Activated T-cell treated with anti-CD3 and anti-CD28 coated beads, Interleukin-2, amount 50 U/mL, for 4 hours (primary cell): ENCODE measurements at regions not wholly inside any gene's neighbourhood (a gene's known extent, or its start where the extent isn't known, plus 50 kb on each side); places are given as distances from the start of the nearest gene placed in this dataset.
"Not testable (repeated sequence)": the region's sequence is repeated elsewhere in the genome, so short reads cannot be mapped to it uniquely, and the experiment has no call there.

Experiments
- ATAC-seq, 2 donors: fragments of 200-7000 bp; cut with Tn5 transposase; one replicate each; pipeline ENCODE4 v1.10.0; 2021
- DNase-seq: peaks from one replicate; pipeline ENCODE4 v3.0.0-alpha.2; 2020
- H3K27me3 Mint-ChIP-seq: one replicate; pipeline ENCODE4 v1.8.0; 2021; ENCODE audit warnings: low read depth, mixed read lengths
- H3K36me3 Mint-ChIP-seq: one replicate; pipeline ENCODE4 v1.8.0; 2022; ENCODE audit warnings: mixed read lengths; ENCODE audit not compliant: insufficient read depth
- H3K4me1 Mint-ChIP-seq: one replicate; pipeline ENCODE4 v1.8.0; 2021; ENCODE audit warnings: low read depth, mixed read lengths
- H3K4me3 Mint-ChIP-seq: one replicate; pipeline ENCODE4 v1.8.0; 2021; ENCODE audit warnings: mild to moderate bottlenecking, moderate library complexity, mixed read lengths
- H3K9me3 Mint-ChIP-seq: one replicate; pipeline ENCODE4 v1.8.0; 2021; ENCODE audit warnings: mixed read lengths

DNA sequence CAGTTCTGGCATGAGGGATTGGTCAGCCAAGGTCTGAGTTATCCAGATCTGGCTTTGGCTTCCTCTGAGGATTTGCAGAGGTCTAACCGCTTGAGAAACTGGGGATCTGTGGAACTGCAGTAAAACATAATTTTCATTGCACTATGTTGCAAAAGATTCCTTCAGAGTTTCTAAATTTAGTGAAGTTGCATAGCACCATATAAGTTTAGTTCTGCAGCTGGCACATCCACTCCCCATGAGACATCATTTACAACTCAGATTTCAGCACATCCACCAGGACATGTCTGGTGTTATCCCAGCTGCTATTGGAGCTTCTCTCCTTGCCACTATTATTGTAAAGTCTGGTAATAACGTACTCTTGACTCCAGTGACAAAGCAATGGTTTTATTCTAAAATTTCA is 181.5 kb downstream of the CWF19L2 start:
- no peak for ATAC-seq
- Mint-ChIP-seq H3K4me1 (no peaks in the 10 kb centered on the region), H3K4me3 (no peak overlapping the region), H3K9me3 (peaks cover 18% of the 10 kb centered on the region), H3K36me3 (peaks cover 1% of the 10 kb centered on the region), H3K27me3 (no peaks in the 10 kb centered on the region)
- DNase-seq = no peak

DNA sequence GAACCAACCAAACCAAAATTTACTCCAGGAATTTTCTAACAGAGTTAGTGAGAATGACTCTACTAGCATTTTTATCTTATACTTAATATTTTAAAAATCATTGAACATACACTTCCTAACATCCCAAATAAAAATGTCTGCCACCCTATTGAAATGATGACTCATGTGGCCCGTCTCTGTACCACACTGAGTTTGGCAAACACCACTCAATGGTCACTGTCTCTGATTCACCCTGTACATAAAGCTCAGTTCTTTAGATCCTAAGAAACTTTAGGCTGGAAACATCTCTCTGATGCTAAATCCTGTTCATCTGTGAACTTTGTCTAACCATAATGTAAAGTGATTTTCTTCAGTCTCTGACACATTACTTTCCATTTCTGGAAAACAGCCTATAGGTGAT is 182.0 kb downstream of the CWF19L2 start:
- no peak overlapping the region for H3K4me3 Mint-ChIP-seq
- ATAC-seq (no peak), DNase-seq (no peak)
- peaks cover 18% of the 10 kb centered on the region for H3K9me3 Mint-ChIP-seq
- peaks cover 1% of the 10 kb centered on the region for H3K36me3 Mint-ChIP-seq
- no peaks in the 10 kb centered on the region for H3K27me3 Mint-ChIP-seq
- H3K4me1 Mint-ChIP-seq = no peaks in the 10 kb centered on the region

DNA sequence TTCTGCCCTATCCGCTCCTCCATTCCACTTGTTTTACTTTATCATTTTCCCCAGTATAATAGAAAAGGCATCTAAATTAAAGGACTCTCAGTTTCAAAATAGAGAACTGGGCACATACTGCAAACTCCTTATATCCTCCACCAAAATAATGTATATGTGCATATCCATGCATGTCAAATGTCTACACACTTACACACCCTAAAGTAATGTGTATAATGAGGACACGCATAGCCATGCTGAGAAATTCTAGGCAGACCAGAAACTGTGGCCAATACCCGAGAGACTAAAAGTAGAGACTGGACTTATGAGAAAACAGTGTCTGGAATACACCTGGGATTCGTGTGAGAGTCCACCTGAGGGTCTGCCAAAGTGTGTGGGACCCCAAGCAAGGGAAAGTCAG is 183.5 kb downstream of the CWF19L2 start:
- no peak for ATAC-seq
- no peak for DNase-seq
- no peak overlapping the region for H3K4me3 Mint-ChIP-seq
- H3K36me3 Mint-ChIP-seq = peaks cover 1% of the 10 kb centered on the region
- no peaks in the 10 kb centered on the region for H3K4me1 Mint-ChIP-seq
- no peaks in the 10 kb centered on the region for H3K27me3 Mint-ChIP-seq
- peaks cover 15% of the 10 kb centered on the region for H3K9me3 Mint-ChIP-seq

DNA sequence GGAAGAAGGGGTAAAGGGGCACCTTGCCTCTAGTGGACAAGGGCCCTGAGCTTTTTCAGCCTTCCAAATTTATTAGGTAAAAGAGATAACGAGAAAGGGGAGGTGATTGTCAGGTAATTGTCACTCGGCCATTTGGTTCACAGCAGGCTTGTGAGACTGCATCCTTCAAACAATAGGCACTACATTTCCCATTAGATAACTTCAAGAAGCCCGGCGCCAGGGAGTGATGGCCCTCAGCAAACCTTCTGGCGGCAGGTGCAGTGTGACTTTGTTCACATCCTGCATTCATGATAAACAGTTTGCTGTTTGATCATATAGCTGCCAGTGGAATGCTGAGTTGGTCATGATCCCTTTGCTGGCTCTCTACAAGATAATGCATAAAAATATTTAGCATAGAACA is 185.1 kb downstream of the CWF19L2 start:
- no peak overlapping the region for H3K4me3 Mint-ChIP-seq
- no peak for DNase-seq
- H3K36me3 Mint-ChIP-seq = peaks cover 1% of the 10 kb centered on the region
- H3K4me1 Mint-ChIP-seq = no peaks in the 10 kb centered on the region
- no peak for ATAC-seq
- H3K27me3 Mint-ChIP-seq = no peaks in the 10 kb centered on the region
- H3K9me3 Mint-ChIP-seq = no peaks in the 10 kb centered on the region

DNA sequence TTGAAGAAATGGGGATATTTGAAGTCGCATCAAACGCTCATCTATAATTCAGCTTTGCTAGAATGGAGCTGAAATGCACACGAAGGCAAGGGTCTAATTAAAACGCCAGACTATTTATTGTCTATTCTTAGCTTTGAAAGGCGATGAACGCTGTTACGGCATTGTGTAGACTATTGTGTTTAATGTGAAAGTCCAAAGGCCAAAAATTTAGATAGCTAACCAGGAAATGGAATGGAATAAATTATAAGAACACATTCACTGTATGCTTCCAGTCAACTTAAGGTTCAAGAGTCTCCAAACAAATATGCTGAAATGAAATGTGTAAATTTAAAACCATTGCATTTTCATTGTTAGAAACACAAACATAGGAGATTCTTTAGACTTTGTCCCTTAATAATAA is 186.2 kb downstream of the CWF19L2 start:
- H3K27me3 Mint-ChIP-seq = no peaks in the 10 kb centered on the region
- DNase-seq (no peak), ATAC-seq (no peak)
- H3K36me3 Mint-ChIP-seq = peaks cover 1% of the 10 kb centered on the region
- H3K4me1 Mint-ChIP-seq = no peaks in the 10 kb centered on the region
- no peak overlapping the region for H3K4me3 Mint-ChIP-seq
- no peaks in the 10 kb centered on the region for H3K9me3 Mint-ChIP-seq

DNA sequence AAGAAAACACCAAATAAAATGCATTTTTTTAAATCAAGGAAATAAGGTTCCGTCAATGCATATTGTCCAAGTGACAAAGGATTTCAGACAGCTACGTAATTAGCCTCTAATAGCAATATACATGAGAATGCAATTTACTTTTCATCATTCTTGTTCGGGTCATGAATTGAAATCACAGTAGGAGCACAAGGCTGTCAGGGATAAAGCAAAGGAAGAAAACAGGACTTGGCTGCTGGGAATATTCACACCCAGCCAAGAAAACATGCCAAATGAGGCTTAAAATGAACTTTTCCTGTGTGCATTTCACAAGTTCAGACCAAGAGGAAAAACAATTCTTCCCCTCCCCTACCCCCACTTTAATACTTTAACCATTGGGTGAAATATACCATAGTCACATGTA is 188.6 kb downstream of the CWF19L2 start:
- no peak overlapping the region for H3K4me3 Mint-ChIP-seq
- ATAC-seq = no peak
- no peak for DNase-seq
- no peaks in the 10 kb centered on the region for H3K27me3 Mint-ChIP-seq
- H3K4me1 Mint-ChIP-seq = no peaks in the 10 kb centered on the region
- H3K36me3 Mint-ChIP-seq = peaks cover 1% of the 10 kb centered on the region
- no peaks in the 10 kb centered on the region for H3K9me3 Mint-ChIP-seq

DNA sequence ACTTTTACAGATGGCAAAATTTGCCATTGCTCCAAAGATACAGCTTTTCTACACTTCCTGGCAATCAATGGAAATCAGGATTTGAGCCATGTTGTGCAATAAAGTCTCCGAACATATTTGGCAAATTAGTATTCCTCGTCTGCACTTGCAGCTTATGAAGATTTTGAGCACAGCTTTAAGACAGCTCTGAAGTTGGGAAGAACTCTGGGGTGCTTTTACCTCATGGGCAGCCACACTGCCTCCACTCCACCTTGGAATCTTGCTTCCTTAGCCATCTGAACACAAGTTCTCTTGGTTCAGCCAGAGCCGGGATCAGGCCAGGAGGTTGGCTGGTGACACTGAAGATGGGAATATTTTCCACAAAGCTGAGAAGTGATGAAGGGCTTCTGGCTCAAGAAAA is 191.2 kb downstream of the CWF19L2 start:
- ATAC-seq (no peak), DNase-seq (no peak)
- Mint-ChIP-seq H3K36me3 (peaks cover 1% of the 10 kb centered on the region), H3K27me3 (no peaks in the 10 kb centered on the region), H3K4me1 (no peaks in the 10 kb centered on the region), H3K4me3 (no peak overlapping the region), H3K9me3 (no peaks in the 10 kb centered on the region)

DNA sequence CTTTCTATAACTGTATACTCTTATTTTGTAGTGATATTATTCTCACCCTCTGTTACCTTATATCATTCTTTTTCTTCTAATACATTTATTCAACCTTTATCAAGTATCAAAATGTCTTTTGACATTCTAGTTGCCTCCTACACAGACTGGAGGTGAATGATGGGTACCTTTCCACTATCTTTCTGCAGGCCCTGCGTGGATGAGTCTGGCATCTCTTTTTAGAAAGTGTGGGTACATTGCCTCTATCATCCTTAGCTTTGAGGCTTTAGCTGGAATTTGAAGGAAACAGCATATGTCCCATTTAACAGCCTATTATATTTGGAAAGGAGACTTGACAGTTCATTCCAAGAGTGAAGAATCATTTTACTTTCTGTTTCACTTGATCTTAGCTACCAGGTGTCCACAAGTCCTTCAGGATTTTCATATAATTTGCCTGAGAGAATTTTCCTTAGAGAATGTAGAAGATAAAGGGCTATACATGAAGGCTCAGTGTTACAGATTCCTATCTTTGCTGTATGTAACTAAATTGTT is 192.0 kb downstream of the CWF19L2 start:
- no peak for ATAC-seq

DNA sequence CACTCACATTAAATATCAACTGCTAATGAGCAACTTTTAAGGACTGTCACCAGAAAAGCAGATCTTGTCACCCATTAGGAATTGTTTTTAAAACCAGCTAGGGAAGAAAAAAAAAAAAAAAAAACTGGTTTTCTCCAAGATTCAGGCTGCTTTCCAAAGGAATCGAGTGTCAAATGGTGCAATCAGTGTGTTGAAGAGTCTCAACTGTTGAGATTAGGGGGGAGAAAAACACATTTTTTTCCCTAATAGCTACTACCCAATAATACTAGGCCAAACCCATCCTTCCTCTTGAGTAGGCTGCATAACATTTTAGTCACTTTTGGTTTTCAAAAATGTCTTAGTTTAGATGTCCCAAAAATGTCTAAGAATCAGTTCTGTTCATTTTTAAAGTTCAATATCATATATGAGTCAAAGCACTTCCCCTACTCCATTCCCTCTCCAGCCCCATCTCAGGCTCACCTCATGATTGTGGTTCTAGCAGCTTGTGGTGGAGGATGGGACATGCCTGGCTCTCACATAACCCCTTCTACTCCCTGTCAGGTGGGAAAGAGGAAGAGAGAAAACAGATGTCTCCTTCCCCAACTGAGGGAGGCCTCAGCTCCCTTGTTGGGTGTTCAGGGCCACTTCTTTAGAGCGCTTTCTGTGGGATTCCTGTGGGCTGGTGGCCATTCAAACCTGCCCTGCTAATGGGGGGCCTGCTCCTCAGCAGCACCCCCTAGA is 193.6 kb downstream of the CWF19L2 start:
- H3K36me3 Mint-ChIP-seq = no peaks in the 10 kb centered on the region
- H3K9me3 Mint-ChIP-seq = no peaks in the 10 kb centered on the region
- no peak for DNase-seq
- no peak overlapping the region for H3K4me3 Mint-ChIP-seq
- H3K27me3 Mint-ChIP-seq = no peaks in the 10 kb centered on the region
- no peaks in the 10 kb centered on the region for H3K4me1 Mint-ChIP-seq
- no peak for ATAC-seq

More for the DNA sequence above, 192.0 kb downstream of the CWF19L2 start:
- H3K27me3 Mint-ChIP-seq = no peaks in the 10 kb centered on the region
- DNase-seq = no peak
- H3K4me3 Mint-ChIP-seq = no peak overlapping the region
- no peaks in the 10 kb centered on the region for H3K4me1 Mint-ChIP-seq
- no peaks in the 10 kb centered on the region for H3K9me3 Mint-ChIP-seq
- no peaks in the 10 kb centered on the region for H3K36me3 Mint-ChIP-seq

DNA sequence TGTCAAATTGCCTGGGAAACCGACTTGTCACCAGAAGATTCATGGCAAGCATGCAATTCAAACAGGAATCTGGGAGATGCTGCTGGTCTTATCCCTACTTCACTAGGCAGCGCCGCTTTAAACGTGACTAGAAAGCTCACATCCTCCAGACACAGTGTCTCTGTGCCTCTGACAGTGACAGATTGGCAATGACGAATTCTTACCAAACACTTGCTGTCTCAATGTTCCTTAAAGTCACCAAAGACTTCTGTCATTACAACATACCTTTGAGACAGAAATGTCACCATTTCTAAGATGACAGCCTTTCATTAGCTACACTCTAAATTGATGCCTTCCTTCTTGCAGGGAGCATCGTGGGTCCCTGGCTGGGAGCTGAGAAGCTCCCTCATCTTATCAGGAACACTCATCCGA is 197.8 kb downstream of the CWF19L2 start:
- H3K27me3 Mint-ChIP-seq = peaks cover 4% of the 10 kb centered on the region
- ATAC-seq (no peak), DNase-seq (no peak)
- no peaks in the 10 kb centered on the region for H3K9me3 Mint-ChIP-seq
- no peaks in the 10 kb centered on the region for H3K36me3 Mint-ChIP-seq
- no peaks in the 10 kb centered on the region for H3K4me1 Mint-ChIP-seq
- no peak overlapping the region for H3K4me3 Mint-ChIP-seq

DNA sequence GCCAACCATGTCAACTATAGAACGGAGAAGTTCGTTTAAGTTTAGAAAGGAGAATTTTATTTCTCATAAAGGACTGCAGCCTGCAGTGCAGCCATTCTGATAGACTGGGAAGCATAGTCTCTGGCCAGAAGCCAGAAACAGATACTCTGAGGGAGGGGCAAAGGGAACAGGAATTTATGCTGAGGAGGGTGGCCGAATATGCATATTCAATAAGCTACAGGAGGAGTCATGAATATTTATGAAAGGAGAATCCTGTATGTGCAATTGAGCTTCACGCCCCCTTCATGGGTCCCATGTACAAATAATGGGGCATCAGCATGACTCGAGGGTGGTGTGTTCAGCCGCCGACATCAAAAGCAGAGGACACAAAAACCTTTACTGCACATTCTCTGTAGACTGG is 199.9 kb downstream of the CWF19L2 start:
- ATAC-seq = no peak

DNA sequence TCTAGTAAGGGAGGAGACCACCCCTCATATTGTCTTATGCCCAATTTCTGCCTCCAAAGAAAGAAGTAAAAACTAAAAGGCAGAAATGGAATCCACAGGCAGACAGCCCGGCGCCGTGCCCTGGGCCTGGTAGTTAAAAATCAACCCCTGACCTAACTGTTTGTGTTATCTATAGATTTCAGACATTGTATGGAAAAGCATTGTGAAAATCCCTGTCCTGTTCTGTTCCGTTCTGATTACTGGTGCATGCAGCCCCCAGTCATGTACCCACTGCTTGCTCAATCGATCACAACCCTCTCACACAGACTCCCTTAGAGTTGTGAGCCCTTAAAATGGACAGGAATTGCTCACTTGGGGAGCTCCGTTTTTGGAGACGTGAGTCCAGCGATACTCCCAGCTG is 204.0 kb downstream of the CWF19L2 start:
- DNase-seq, H3K4me1 Mint-ChIP-seq, H3K4me3 Mint-ChIP-seq, H3K9me3 Mint-ChIP-seq, ATAC-seq, H3K36me3 Mint-ChIP-seq: not testable (repeated sequence)
- peaks cover 13% of the 10 kb centered on the region for H3K27me3 Mint-ChIP-seq

More for the DNA sequence above, 199.9 kb downstream of the CWF19L2 start:
- no peaks in the 10 kb centered on the region for H3K36me3 Mint-ChIP-seq
- no peaks in the 10 kb centered on the region for H3K9me3 Mint-ChIP-seq
- no peak overlapping the region for H3K4me3 Mint-ChIP-seq
- no peaks in the 10 kb centered on the region for H3K4me1 Mint-ChIP-seq
- peaks cover 13% of the 10 kb centered on the region for H3K27me3 Mint-ChIP-seq
- no peak for DNase-seq

DNA sequence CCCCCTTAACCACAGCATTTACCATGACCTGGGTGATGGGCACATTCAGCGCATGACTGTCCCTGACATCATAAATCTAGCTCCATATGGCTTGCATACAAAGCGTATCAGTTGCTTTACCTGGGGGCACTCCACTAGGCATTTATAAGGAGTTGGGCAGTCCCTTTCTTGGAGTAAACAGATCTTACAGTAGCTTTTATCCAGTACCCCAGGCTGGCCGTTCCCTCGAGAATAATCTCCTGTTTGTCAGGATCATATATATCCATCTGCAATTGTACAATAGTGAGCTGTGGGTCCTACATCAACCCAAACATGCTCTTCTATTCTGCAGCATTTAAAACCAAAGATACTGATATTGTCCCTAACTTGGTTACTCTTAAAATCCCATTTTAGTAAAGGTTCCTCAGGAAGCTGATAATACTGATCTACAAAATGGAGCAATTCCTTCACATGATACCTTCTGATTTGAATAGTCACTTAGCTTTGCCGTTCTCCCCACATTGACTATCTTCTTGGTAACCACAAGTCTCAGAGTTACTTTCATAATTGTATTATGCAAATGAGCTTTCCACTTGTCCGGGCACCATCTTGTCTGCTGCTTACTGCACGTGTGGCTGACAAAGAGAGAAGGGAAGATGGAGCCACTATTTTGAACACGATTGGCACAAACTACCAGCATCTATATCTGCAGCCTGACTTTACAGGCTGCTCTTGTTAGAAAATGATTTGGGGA is 205.0 kb downstream of the CWF19L2 start:
- Mint-ChIP-seq H3K4me3 (no peak overlapping the region), H3K4me1 (no peaks in the 10 kb centered on the region), H3K27me3 (peaks cover 10% of the 10 kb centered on the region), H3K36me3 (no peaks in the 10 kb centered on the region), H3K9me3 (no peaks in the 10 kb centered on the region)
- no peak for ATAC-seq
- DNase-seq = no peak

DNA sequence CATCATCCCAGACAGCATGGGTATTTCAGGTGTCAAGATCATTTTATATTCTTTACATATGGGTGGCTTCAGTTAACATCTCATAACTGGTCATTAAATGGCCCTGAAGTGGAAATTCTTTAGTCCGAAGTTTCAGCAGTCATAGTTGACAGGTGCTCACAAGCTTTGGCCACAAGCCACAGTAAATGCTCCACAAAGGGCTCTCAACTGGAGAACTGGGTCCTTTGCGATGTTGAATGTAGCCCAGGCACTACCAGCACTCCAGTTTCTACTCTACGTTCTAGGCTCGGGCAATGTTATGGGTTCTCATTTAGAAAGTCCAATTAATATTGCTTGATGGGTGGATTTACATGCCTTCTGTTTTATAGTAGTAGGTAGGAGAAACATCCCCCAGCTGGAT is 206.3 kb downstream of the CWF19L2 start:
- Mint-ChIP-seq H3K9me3 (no peaks in the 10 kb centered on the region), H3K4me1 (no peaks in the 10 kb centered on the region), H3K27me3 (peaks cover 10% of the 10 kb centered on the region), H3K4me3 (no peak overlapping the region), H3K36me3 (no peaks in the 10 kb centered on the region)
- no peak for ATAC-seq
- no peak for DNase-seq

DNA sequence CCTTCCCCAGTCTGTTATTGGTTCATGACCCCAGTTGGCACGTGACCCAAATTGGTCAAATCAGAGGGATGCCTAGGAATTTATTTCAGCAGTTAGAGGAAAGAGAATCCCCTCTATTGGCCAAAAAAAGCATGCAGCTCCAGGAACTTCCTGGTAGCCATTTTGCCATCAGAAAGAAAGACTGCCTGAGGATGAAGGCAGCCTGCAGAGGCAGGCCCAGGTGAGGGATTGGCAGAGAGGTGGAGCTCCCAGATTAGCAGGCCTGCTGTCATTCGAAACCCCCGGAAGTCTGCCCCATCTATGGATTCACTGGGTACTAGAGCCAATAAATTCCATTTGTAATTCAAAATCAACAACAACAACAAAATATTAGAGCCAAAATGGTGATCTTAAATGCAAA is 207.6 kb downstream of the CWF19L2 start:
- DNase-seq = no peak
- peaks cover 10% of the 10 kb centered on the region for H3K27me3 Mint-ChIP-seq
- no peak for ATAC-seq
- no peaks in the 10 kb centered on the region for H3K9me3 Mint-ChIP-seq
- no peak overlapping the region for H3K4me3 Mint-ChIP-seq
- H3K36me3 Mint-ChIP-seq = no peaks in the 10 kb centered on the region
- H3K4me1 Mint-ChIP-seq = no peaks in the 10 kb centered on the region
